ENCODE measurements at regions not wholly inside any gene's neighbourhood (a gene's known extent, or its start where the extent isn't known, plus 50 kb on each side); places are given as distances from the start of the nearest gene placed in this dataset.

DNA sequence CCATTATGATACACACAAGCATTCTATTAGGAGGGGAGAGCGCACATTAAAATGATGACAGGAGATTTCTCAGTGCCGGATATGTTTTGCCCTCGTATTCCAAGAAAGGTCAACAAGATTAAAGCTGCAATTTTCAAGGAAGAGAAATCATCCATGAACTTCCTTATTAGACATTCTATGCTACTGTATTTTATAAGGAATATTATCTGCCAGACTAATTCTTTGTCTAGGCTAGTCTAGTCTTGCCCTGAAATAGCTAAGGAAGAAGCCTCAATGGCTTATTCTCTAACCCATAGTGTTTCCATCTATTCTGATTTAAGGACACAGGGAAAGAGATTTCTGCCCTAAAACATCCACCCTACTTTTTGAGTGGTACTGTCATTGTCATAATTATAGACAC lies 315.4 kb downstream of the ADGRG6 start:
- H3K27me3 ChIP-seq (ENCODE audit: control insufficient read depth, insufficient read depth, low read length): no peaks in the 10 kb centered on the region
- no peak overlapping the region for H3K4me3 ChIP-seq (ENCODE audit: low read length)
- no peaks in the 10 kb centered on the region for H3K4me1 ChIP-seq (ENCODE audit: control insufficient read depth, insufficient read depth, low read length)
- no peaks in the 10 kb centered on the region for H3K36me3 ChIP-seq (ENCODE audit: control insufficient read depth, insufficient read depth, low read length)
- no peak overlapping the region for H3K27ac ChIP-seq (ENCODE audit: low read depth, low read length)
- no peak overlapping the region for H3K9ac ChIP-seq (ENCODE audit: low read length)

DNA sequence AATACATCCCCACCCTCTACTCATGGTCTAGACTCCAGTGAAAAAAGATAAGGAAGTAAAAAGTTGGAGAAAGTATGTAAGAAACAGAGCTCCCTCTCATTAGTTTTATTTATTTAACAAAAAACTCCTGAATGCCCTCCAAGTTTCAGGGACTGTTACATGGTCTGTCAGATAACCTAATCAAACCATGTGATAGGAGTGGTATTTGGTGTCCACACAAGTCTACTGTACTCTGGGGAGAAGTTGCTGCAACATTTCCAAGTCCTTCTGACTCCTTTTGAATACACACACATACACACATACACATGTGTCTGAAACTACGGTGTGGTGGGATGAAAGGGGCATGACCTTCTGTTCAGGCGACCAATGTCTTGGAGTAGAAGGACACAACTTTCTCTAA lies 320.0 kb downstream of the ADGRG6 start:
- H3K27ac ChIP-seq (ENCODE audit: low read depth, low read length): no peak overlapping the region
- H3K4me1 ChIP-seq (ENCODE audit: control insufficient read depth, insufficient read depth, low read length): no peaks in the 10 kb centered on the region
- H3K36me3 ChIP-seq (ENCODE audit: control insufficient read depth, insufficient read depth, low read length): no peaks in the 10 kb centered on the region
- no peaks in the 10 kb centered on the region for H3K27me3 ChIP-seq (ENCODE audit: control insufficient read depth, insufficient read depth, low read length)
- H3K4me3 ChIP-seq (ENCODE audit: low read length): no peak overlapping the region
- H3K9ac ChIP-seq (ENCODE audit: low read length): no peak overlapping the region

DNA sequence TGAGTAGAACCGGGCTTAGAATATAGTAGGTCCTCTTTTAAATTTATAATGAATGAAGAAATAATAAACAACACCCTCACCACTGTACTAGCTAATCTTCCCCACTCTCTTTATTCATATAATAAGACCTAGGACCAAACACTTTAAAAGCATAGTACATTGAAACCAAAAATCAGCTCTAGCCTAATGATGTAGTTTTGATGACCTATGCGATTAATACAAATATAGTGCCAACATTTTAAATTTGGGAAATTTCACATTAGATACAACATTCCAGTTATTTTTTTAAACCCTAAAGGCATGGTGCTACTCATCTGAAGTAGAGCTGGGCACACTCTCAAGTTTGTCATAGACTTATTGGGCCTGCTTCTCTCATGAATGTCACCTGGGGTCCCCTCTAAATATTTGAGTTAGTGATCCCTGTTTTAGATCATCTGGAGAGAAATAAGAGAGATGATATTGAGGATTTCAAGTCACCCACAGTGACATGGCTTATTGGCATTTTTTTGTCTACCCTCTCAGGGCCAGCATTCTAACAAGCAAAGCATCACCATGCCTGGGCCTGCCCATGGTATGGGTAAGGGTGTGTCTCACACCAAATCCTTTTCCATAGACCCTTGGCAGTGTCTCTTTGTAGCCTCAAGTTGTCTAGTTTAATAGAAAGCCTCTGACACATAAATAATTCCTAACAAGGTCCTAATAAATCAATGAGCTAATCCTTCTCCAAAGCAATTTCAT lies 319.8 kb downstream of the HIVEP2 start:
- no peak overlapping the region for H3K9ac ChIP-seq (ENCODE audit: low read length)
- H3K4me3 ChIP-seq (ENCODE audit: low read length): no peak overlapping the region
- no peaks in the 10 kb centered on the region for H3K27me3 ChIP-seq (ENCODE audit: control insufficient read depth, insufficient read depth, low read length)
- no peak overlapping the region for H3K27ac ChIP-seq (ENCODE audit: low read depth, low read length)
- H3K4me1 ChIP-seq (ENCODE audit: control insufficient read depth, insufficient read depth, low read length): no peaks in the 10 kb centered on the region
- H3K36me3 ChIP-seq (ENCODE audit: control insufficient read depth, insufficient read depth, low read length): no peaks in the 10 kb centered on the region

DNA sequence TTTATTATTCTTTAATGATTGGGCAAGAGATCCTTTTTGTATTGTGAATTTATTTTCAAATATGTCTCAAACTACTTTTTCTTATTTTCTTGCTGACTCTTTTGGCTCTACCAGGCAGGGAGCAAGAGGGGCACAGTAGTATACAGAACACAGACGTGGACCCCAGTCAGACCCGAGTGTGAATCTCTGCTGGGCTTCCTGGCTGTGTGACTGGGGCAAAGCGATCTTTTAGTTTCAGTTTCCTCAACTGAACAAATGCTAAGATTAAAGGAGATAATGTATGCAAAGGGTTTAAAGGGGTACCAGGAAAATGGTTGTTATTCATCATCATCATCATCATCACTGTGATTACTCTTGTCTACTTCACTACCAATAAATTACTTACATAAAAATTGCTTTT lies 317.5 kb downstream of the HIVEP2 start:
- Histone ChIP-seq H3K27ac (ENCODE audit: low read depth, low read length) (no peak overlapping the region), H3K4me1 (ENCODE audit: control insufficient read depth, insufficient read depth, low read length) (no peaks in the 10 kb centered on the region), H3K27me3 (ENCODE audit: control insufficient read depth, insufficient read depth, low read length) (no peaks in the 10 kb centered on the region), H3K36me3 (ENCODE audit: control insufficient read depth, insufficient read depth, low read length) (no peaks in the 10 kb centered on the region), H3K4me3 (ENCODE audit: low read length) (no peak overlapping the region), H3K9ac (ENCODE audit: low read length) (no peak overlapping the region)

DNA sequence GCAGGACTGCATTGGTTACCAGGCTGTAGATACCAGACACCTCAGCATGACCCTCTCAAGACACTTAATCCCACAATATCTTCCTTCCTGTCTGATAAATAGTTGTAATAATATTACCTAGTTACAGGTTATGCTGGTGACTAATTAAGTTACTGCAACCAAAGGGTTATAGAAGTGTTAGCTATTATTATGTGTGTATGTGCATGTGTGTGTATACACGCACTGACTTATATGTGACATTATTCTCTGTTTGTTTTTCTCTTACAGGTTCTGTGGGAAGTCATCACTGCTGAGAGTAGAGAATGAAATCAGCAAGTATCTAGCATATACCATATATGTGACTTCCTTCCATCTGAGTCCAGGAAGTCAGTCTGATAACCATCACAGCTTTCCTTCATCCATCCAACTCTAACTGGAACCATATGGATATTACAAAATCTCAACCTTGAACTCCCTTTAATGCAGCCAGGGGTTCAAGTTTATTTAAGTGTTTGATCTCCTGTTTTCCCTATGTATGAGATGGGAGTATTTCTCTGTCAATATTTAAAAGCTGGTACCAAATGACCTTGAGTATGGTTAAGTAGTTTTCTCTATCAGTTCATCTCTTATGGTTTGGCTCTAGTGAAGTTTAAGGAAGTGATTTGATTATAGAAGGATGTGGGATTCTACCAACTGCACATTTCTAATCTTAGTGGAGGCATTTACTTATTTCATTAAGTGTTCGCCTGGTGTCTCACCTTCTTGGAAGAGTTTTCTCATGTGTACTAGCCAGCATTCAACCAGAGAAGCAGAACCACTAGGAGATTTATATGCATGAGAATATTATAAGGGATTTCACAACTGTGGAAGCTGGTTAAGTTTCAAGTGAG lies 313.2 kb downstream of the HIVEP2 start:
- no peaks in the 10 kb centered on the region for H3K4me1 ChIP-seq (ENCODE audit: control insufficient read depth, insufficient read depth, low read length)
- no peak overlapping the region for H3K9ac ChIP-seq (ENCODE audit: low read length)
- H3K27ac ChIP-seq (ENCODE audit: low read depth, low read length): no peak overlapping the region
- no peaks in the 10 kb centered on the region for H3K27me3 ChIP-seq (ENCODE audit: control insufficient read depth, insufficient read depth, low read length)
- H3K4me3 ChIP-seq (ENCODE audit: low read length): no peak overlapping the region
- H3K36me3 ChIP-seq (ENCODE audit: control insufficient read depth, insufficient read depth, low read length): no peaks in the 10 kb centered on the region

DNA sequence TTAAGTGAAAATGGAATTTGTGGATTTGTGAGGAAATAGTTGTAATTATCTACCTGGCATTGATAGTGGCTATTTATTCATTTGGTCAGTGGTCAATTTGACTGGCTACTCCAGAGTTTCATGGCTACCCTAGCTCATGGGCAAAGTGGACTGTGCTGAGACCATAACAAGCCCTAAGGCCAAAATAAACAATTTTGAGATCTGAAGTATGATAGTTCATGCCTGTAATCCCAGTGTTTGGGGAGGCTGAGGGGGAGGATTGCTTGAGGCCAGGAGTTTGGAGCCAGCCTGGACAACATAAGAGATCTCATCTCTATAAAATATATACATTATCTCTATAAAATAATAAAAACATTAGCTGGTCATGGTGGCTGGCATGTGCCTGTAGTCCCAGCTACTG lies 311.7 kb downstream of the HIVEP2 start:
- Histone ChIP-seq H3K36me3 (ENCODE audit: control insufficient read depth, insufficient read depth, low read length) (no peaks in the 10 kb centered on the region), H3K27ac (ENCODE audit: low read depth, low read length) (no peak overlapping the region), H3K4me1 (ENCODE audit: control insufficient read depth, insufficient read depth, low read length) (no peaks in the 10 kb centered on the region), H3K9ac (ENCODE audit: low read length) (no peak overlapping the region), H3K27me3 (ENCODE audit: control insufficient read depth, insufficient read depth, low read length) (no peaks in the 10 kb centered on the region), H3K4me3 (ENCODE audit: low read length) (no peak overlapping the region)

DNA sequence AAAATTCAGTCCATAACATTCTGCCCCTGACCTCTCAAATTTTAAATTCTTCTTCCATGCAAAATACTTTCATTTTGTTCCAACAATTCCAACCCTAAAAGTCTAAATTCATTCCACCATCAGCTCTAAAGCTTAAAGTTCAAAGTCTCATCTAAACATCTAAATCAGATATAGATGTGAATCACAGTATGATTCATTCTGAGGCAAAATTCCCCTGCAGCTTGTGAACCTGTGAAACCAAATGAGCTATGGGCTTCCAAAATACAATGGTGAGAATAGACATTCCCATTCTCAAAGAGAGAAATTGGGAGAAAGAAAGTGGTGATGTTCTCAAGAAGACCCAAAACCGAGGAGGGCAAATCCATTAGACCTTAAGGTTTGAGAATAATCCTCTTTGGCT lies 309.8 kb downstream of the HIVEP2 start:
- no peaks in the 10 kb centered on the region for H3K4me1 ChIP-seq (ENCODE audit: control insufficient read depth, insufficient read depth, low read length)
- no peak overlapping the region for H3K27ac ChIP-seq (ENCODE audit: low read depth, low read length)

DNA sequence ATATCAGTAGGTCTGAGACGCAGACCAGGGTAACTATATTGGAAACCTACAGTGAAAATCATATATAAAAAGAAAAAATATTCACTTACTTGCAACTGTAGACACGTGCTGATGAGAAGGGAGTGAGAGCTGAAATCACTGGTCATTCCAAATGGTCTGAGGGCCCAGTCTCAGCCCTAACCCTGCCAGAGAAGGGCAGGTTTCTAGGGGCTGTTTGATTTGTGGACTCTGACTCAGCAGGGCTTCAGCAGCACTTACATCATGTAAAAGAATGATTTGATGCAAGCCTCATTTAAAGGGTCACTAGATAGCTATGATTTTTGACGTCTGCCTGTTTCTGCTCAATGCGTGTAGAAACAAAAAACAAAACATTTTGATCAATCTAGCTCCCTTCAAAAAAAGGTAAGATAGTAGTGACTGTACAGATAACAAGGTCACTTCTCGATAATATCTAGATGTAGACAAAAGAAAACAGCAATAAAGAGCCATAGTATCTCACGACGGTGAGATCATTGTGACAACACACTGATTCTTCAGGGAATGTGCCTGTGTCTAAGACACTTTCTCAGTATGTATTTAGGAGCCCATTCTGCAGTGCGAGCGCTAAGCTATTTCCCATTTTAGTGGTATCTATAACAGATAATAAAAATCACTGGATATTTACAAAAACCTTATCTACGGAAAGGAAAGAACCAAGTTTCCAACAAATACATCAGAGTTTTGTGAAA lies 307.2 kb downstream of the HIVEP2 start:
- no peaks in the 10 kb centered on the region for H3K4me1 ChIP-seq (ENCODE audit: control insufficient read depth, insufficient read depth, low read length)
- no peak overlapping the region for H3K4me3 ChIP-seq (ENCODE audit: low read length)
- no peak overlapping the region for H3K9ac ChIP-seq (ENCODE audit: low read length)
- H3K36me3 ChIP-seq (ENCODE audit: control insufficient read depth, insufficient read depth, low read length): no peaks in the 10 kb centered on the region
- no peaks in the 10 kb centered on the region for H3K27me3 ChIP-seq (ENCODE audit: control insufficient read depth, insufficient read depth, low read length)
- H3K27ac ChIP-seq (ENCODE audit: low read depth, low read length): no peak overlapping the region

More for the DNA sequence above, 309.8 kb downstream of the HIVEP2 start:
- no peaks in the 10 kb centered on the region for H3K36me3 ChIP-seq (ENCODE audit: control insufficient read depth, insufficient read depth, low read length)
- no peak overlapping the region for H3K9ac ChIP-seq (ENCODE audit: low read length)
- H3K27me3 ChIP-seq (ENCODE audit: control insufficient read depth, insufficient read depth, low read length): no peaks in the 10 kb centered on the region
- no peak overlapping the region for H3K4me3 ChIP-seq (ENCODE audit: low read length)

DNA sequence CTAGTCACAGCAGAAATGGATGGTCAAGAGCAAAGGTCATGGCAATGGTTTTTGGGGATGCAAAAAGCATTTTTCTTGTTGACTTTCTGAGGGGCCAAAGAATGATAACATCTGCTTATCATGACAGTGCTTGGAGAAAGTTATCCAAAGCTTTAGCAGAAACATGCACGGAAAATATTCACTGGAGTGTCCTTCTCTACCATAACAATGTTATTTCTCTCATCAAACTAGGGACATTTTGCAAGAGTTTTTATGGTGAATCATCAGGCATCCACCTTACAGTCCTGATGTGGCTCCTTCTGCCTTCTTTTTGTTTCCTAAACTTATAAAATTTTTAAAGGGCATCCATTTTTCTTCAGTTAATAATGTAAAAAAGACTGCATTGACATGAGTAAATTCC lies 302.3 kb downstream of the HIVEP2 start:
- Histone ChIP-seq H3K9ac (ENCODE audit: low read length) (no peak overlapping the region), H3K36me3 (ENCODE audit: control insufficient read depth, insufficient read depth, low read length) (no peaks in the 10 kb centered on the region), H3K4me3 (ENCODE audit: low read length) (no peak overlapping the region), H3K27me3 (ENCODE audit: control insufficient read depth, insufficient read depth, low read length) (no peaks in the 10 kb centered on the region), H3K27ac (ENCODE audit: low read depth, low read length) (no peak overlapping the region), H3K4me1 (ENCODE audit: control insufficient read depth, insufficient read depth, low read length) (no peaks in the 10 kb centered on the region)

DNA sequence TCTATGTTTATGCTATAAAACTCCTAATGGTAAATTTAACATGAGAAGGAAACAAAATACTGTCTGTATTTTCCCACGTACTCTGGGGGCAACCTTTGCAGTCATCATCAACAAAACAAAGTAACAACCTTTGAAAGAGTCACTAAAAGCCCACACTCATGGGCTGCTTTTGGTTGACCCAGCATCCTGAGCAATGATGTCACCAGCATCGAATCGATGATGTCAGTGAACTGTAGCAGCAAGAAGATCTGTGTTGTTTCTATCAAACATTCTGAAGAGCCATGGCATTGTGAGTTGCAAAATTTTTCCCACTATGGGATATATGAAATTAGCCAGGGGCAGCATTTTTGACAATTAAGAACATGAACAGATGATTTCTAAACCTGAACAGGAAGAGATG lies 300.1 kb downstream of the HIVEP2 start:
- Histone ChIP-seq H3K4me3 (ENCODE audit: low read length) (no peak overlapping the region), H3K36me3 (ENCODE audit: control insufficient read depth, insufficient read depth, low read length) (no peaks in the 10 kb centered on the region), H3K9ac (ENCODE audit: low read length) (no peak overlapping the region), H3K4me1 (ENCODE audit: control insufficient read depth, insufficient read depth, low read length) (no peaks in the 10 kb centered on the region), H3K27me3 (ENCODE audit: control insufficient read depth, insufficient read depth, low read length) (no peaks in the 10 kb centered on the region), H3K27ac (ENCODE audit: low read depth, low read length) (no peak overlapping the region)

DNA sequence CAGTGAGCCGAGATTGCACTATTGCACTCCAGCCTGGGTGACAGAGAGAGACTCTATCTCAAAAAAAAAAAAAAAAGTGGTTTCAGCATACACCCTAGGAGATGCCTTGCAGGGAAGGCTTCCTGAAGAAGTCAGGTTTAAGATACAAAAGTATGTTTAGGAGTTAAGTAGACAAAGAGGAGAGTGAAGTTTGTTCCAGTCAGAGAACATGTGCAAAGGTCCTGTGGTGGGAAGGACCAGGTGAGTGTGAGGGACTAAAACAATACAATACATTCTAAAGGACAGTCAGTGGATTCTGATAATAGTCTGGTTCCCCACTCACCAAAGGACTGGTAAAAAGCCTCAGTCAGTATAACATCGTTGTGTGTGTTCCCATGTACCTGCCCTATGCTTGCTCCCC lies 299.3 kb downstream of the HIVEP2 start:
- no peak overlapping the region for H3K4me3 ChIP-seq (ENCODE audit: low read length)

DNA sequence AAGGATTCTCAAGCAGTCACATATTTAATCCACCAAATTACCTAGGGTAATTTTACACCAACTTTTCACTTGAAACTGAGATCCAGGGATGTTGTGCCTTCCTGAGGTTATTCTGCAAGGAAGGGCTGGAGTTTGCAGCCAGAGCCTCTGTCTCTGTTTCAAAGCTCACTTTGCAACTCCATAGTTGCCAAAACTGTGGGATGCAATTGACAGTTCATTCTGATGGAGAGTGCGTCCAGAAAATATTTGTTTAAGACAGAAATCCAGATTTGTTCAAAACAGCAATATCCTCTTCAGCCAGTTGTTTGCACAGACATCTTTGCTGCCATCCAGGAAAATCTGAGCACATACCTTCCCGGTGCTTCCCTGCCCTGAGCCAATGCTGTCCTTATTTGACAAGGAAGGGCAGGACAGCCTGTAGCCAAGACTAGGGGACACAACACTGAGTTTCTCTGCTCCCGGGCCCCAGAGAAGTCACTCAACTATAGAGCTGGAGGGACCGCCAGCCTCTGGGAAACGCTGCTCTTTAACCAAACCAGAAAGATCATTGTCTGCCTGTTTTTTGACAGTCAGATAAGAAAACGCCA lies 297.4 kb downstream of the HIVEP2 start:
- Histone ChIP-seq H3K4me3 (ENCODE audit: low read length) (no peak overlapping the region), H3K9ac (ENCODE audit: low read length) (no peak overlapping the region), H3K27ac (ENCODE audit: low read depth, low read length) (no peak overlapping the region), H3K36me3 (ENCODE audit: control insufficient read depth, insufficient read depth, low read length) (no peaks in the 10 kb centered on the region), H3K27me3 (ENCODE audit: control insufficient read depth, insufficient read depth, low read length) (no peaks in the 10 kb centered on the region), H3K4me1 (ENCODE audit: control insufficient read depth, insufficient read depth, low read length) (no peaks in the 10 kb centered on the region)

More for the DNA sequence above, 299.3 kb downstream of the HIVEP2 start:
- no peaks in the 10 kb centered on the region for H3K4me1 ChIP-seq (ENCODE audit: control insufficient read depth, insufficient read depth, low read length)
- H3K36me3 ChIP-seq (ENCODE audit: control insufficient read depth, insufficient read depth, low read length): no peaks in the 10 kb centered on the region
- no peak overlapping the region for H3K9ac ChIP-seq (ENCODE audit: low read length)
- no peaks in the 10 kb centered on the region for H3K27me3 ChIP-seq (ENCODE audit: control insufficient read depth, insufficient read depth, low read length)
- no peak overlapping the region for H3K27ac ChIP-seq (ENCODE audit: low read depth, low read length)

Data from rectal smooth muscle tissue (tissue), 1 donor.